HepG2 (cell line): ENCODE measurements at regions not wholly inside any gene's neighbourhood (a gene's known extent, or its start where the extent isn't known, plus 50 kb on each side); places are given as distances from the start of the nearest gene placed in this dataset.

Source experiments
- ATAC-seq: fragments of 200-7000 bp; cut with Tn5 transposase; 3 replicates; pipeline ENCODE4 v1.9.1; 2020; ENCODE audit warnings: mild to moderate bottlenecking, moderate library complexity
- BruUV-seq: library from RNA; stranded (reverse); fragments of 400-500 nt; replicated peaks from 2 replicates; lab custom pipeline; 2021; lab: Mats Ljungman, UMichigan
- CTCF ChIA-PET: fragments of 300-600 bp; formaldehyde crosslinking; extraction: SDS; loops from one replicate; lab custom pipeline; 2021; ENCODE audit warnings: low total read pairs, inconsistent platforms, low intra/inter-chr PET ratio; lab: Yijun Ruan, JAX
- POLR2A ChIA-PET: fragments of 350-600 bp; sonication (Branson Sonifier 250); formaldehyde crosslinking; loops from one replicate; lab custom pipeline; 2020; ENCODE audit warnings: antibody characterized with exemption, inconsistent platforms; lab: Yijun Ruan, JAX
- DNase-seq: peaks from one replicate; pipeline ENCODE4 v3.0.0-alpha.2; 2015; ENCODE audit warnings: low spot score
- FAIRE-seq: peaks from 3 replicates; lab custom pipeline; 2011; peaks lifted over from hg19 to GRCh38; lab: Jason Lieb, UNC
- H2AFZ ChIP-seq: one replicate; pipeline ENCODE4 v1.6.1; 2011; ENCODE audit warnings: low read length, inconsistent platforms
- H3K27ac ChIP-seq: fragments of 300-600 bp; 3 replicates; pipeline ENCODE4 v1.8.0; 2011; ENCODE audit warnings: mixed run types, mild to moderate bottlenecking, mixed read lengths, low read length, inconsistent platforms; ENCODE audit not compliant: insufficient read depth; ENCODE audit errors: extremely low read length
- H3K27me3 ChIP-seq, 2 experiments: fragments of 200-600 bp in 1 of 2; 2 replicates in 1 of 2; 3 replicates in 1 of 2; pipeline versions ENCODE4 v1.6.0 to v1.8.0; 2011; ENCODE audit warnings: low read length in 2 of 2, mild to moderate bottlenecking in 2 of 2, moderate library complexity in 2 of 2, inconsistent platforms in 1 of 2; ENCODE audit not compliant: insufficient read depth in 2 of 2, control insufficient read depth in 1 of 2
- H3K36me3 ChIP-seq, 2 experiments: fragments of 200-600 bp in 1 of 2; replicated peaks in 1 of 2; 2 replicates in 1 of 2; 3 replicates in 1 of 2; pipeline versions ENCODE4 v1.5.1 to v1.8.0; 2011; ENCODE audit warnings: low read length in 2 of 2, inconsistent platforms in 1 of 2; ENCODE audit not compliant: insufficient read depth in 2 of 2, control insufficient read depth in 1 of 2
- H3K4me1 ChIP-seq: 2 replicates; pipeline ENCODE4 v1.5.1; 2012; ENCODE audit warnings: low read length, inconsistent platforms; ENCODE audit not compliant: insufficient read depth
- H3K4me2 ChIP-seq: 2 replicates; pipeline ENCODE4 v1.6.0; 2011; ENCODE audit warnings: low read depth, low read length, inconsistent platforms
- H3K4me3 ChIP-seq, 3 experiments: fragments of 200-600 bp in 1 of 3; sonication (generic), shearing (Covaris generic) in 1 of 3; replicated peaks in 1 of 3; 2 replicates each; pipeline ENCODE4 v1.5.1; 2011 to 2016; ENCODE audit warnings: low read length in 3 of 3, inconsistent platforms in 2 of 3, low read depth in 2 of 3, mild to moderate bottlenecking in 2 of 3, control low read depth in 1 of 3, mixed read lengths in 1 of 3; ENCODE audit not compliant: insufficient read depth in 1 of 3
- H3K79me2 ChIP-seq: one replicate; pipeline ENCODE4 v1.6.1; 2011; ENCODE audit warnings: low read length, inconsistent platforms; ENCODE audit not compliant: insufficient read depth
- H3K9ac ChIP-seq: 2 replicates; pipeline ENCODE4 v1.6.0; 2011; ENCODE audit warnings: mild to moderate bottlenecking, low read depth, low read length, inconsistent platforms; ENCODE audit not compliant: insufficient read depth
- H3K9me3 ChIP-seq: 2 replicates; pipeline ENCODE4 v1.5.1; 2012; ENCODE audit warnings: mild to moderate bottlenecking, low read length
- H4K20me1 ChIP-seq: 2 replicates; pipeline ENCODE4 v1.6.0; 2011; ENCODE audit warnings: inconsistent platforms, mild to moderate bottlenecking, low read length, moderate library complexity; ENCODE audit not compliant: insufficient read depth
- ISX ChIP-seq: sonication (generic); formaldehyde crosslinking; conservative IDR thresholded peaks from 2 replicates; pipeline ENCODE4 v1.5.0; 2020; ENCODE audit warnings: missing genetic modification reagents
- RFX5 ChIP-seq: IDR thresholded peaks from 2 replicates; pipeline ENCODE4 v1.6.1; 2011; ENCODE audit warnings: low read depth, low read length, improper control_type of control experiment
- SMAD9 ChIP-seq: sonication (generic); formaldehyde crosslinking; IDR thresholded peaks from 2 replicates; pipeline ENCODE4 v1.5.1; 2020; ENCODE audit warnings: mild to moderate bottlenecking, missing genetic modification reagents
- SRSF9 ChIP-seq: fragments of 200-400 bp; formaldehyde crosslinking; IDR thresholded peaks from 2 replicates; pipeline ENCODE4 v1.6.1; 2018; ENCODE audit warnings: borderline replicate concordance, mild to moderate bottlenecking, low read depth, low read length; ENCODE audit not compliant: insufficient read depth, poor library complexity, severe bottlenecking
- TBX3 ChIP-seq: fragments of 450-650 bp; IDR thresholded peaks from 2 replicates; pipeline ENCODE4 v1.6.1; 2017; ENCODE audit warnings: antibody characterized with exemption, mild to moderate bottlenecking, inconsistent platforms, borderline replicate concordance
- ZBTB3 ChIP-seq: sonication (generic); formaldehyde crosslinking; IDR thresholded peaks from 2 replicates; pipeline ENCODE4 v1.4.0; 2020; ENCODE audit warnings: low read depth, mild to moderate bottlenecking, moderate library complexity, missing genetic modification reagents, borderline replicate concordance
- ZBTB8A ChIP-seq: sonication (generic); formaldehyde crosslinking; IDR thresholded peaks from 2 replicates; pipeline ENCODE4 v1.4.0; 2020; ENCODE audit warnings: mild to moderate bottlenecking, low read depth, missing genetic modification reagents, borderline replicate concordance
- ZNF510 ChIP-seq: sonication (generic); formaldehyde crosslinking; IDR thresholded peaks from 2 replicates; pipeline ENCODE4 v1.4.0; 2020; ENCODE audit warnings: low read depth, mild to moderate bottlenecking, missing genetic modification reagents
- ZNF577 ChIP-seq: sonication (generic); formaldehyde crosslinking; IDR thresholded peaks from 2 replicates; pipeline ENCODE4 v1.4.0; 2020; ENCODE audit warnings: mild to moderate bottlenecking, low read depth, missing genetic modification reagents, borderline replicate concordance
- WGBS: methylation state at CpG from one replicate; pipeline ENCODE4 v1.1.6; 2017; ENCODE audit warnings: low lambda C conversion rate; 5-methylcytosine and 5-hydroxymethylcytosine counted together
- in situ Hi-C: cut with HindIII; loops from 2 replicates; pipeline ENCODE4 v1.10.0; 2017; ENCODE audit warnings: low pct_unique_long_range_greater_than_20kb; ENCODE audit not compliant: extremely low pct_ligation_motif_present
- intact Hi-C: fragments of 100-400 bp; cut with micrococcal nuclease; formaldehyde crosslinking; loops from one replicate; pipeline ENCODE4 v1.10.0; 2022; ENCODE audit not compliant: unreplicated experiment
- TF ChIP-seq, protein P1 (sequence below): fragments of 450-650 bp; IDR thresholded peaks from 2 replicates; pipeline ENCODE4 v1.6.1; 2016
- TF ChIP-seq, protein P2 (sequence below): sonication (generic); formaldehyde crosslinking; IDR thresholded peaks from 2 replicates; pipeline ENCODE4 v1.8.1; 2023; ENCODE audit warnings: mild to moderate bottlenecking, missing genetic modification reagents, borderline replicate concordance

DNA sequence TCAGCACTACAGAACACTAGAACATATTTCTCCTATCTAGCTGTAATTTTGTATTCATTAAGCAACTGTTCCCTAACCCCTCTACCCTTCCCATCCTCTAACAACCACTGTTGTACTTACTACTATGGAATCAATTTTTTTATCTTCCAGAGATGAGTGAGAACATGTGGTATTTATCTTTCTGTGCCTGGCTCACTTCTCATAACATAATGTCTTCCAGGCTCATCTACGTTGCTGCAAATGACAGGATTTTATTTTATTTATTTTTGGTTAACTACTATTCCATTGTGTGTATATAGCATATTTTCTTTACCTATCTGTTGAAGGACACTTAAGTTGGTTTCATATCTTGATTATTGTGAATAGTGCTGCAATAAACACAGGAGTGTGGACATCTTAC is 200.9 kb upstream of the CHRM2 start:
- no peak overlapping the region for H3K4me3 ChIP-seq
- no peaks in the 10 kb centered on the region for H3K36me3 ChIP-seq
- intact Hi-C loops: no loop called here
- H3K9me3 ChIP-seq: peaks cover 42% of the 10 kb centered on the region
- no peaks in the 10 kb centered on the region for H4K20me1 ChIP-seq
- TF ChIP-seq ZBTB8A (CRISPR knock-in tag) (no peak), RFX5 (no peak), ZNF577 (CRISPR knock-in tag) (no peak), ZNF510 (no peak), TBX3 (no peak), SRSF9 (no peak), ISX (CRISPR knock-in tag) (no peak), SMAD9 (CRISPR knock-in tag) (no peak), ZBTB3 (CRISPR knock-in tag) (no peak)
- TF ChIP-seq, protein P1, sequence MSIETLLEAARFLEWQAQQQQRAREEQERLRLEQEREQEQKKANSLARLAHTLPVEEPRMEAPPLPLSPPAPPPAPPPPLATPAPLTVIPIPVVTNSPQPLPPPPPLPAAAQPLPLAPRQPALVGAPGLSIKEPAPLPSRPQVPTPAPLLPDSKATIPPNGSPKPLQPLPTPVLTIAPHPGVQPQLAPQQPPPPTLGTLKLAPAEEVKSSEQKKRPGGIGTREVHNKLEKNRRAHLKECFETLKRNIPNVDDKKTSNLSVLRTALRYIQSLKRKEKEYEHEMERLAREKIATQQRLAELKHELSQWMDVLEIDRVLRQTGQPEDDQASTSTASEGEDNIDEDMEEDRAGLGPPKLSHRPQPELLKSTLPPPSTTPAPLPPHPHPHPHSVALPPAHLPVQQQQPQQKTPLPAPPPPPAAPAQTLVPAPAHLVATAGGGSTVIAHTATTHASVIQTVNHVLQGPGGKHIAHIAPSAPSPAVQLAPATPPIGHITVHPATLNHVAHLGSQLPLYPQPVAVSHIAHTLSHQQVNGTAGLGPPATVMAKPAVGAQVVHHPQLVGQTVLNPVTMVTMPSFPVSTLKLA: no peak
- TF ChIP-seq, protein P2, sequence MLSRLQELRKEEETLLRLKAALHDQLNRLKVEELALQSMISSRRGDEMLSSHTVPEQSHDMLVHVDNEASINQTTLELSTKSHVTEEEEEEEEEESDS (CRISPR knock-in tag): no peak
- no peaks in the 10 kb centered on the region for H3K79me2 ChIP-seq
- no peak for ATAC-seq
- 0% methylated on average over 1 of the region's 1 CpG for WGBS
- ChIA-PET POLR2A (no interaction called here), CTCF (no interaction called here)
- no peak for DNase-seq
- H3K4me1 ChIP-seq: no peaks in the 10 kb centered on the region
- H3K4me2 ChIP-seq: no peak overlapping the region
- FAIRE-seq: no peak
- BruUV-seq: no TSS peak
- in situ Hi-C loops: no loop called here
- no peak overlapping the region for H3K9ac ChIP-seq
- no peak overlapping the region for H3K27ac ChIP-seq
- no peaks in the 10 kb centered on the region for H3K27me3 ChIP-seq
- H2AFZ ChIP-seq: no peak overlapping the region
